Testis (tissue), 2 donors: ENCODE measurements at regions not wholly inside any gene's neighbourhood (a gene's known extent, or its start where the extent isn't known, plus 50 kb on each side); places are given as distances from the start of the nearest gene placed in this dataset.

Experiments used
- DNase-seq: peaks from one replicate; pipeline ENCODE4 v3.0.0-alpha.2; 2019
- H3K27ac ChIP-seq, 2 donors: fragments of 200-600 bp; sonication (generic); one replicate each; pipeline ENCODE4 v1.5.1; 2019
- H3K27me3 ChIP-seq: fragments of 200-600 bp; sonication (generic); one replicate; pipeline ENCODE4 v1.5.1; 2019
- H3K36me3 ChIP-seq: fragments of 200-600 bp; sonication (generic); one replicate; pipeline ENCODE4 v1.5.1; 2017; ENCODE audit warnings: low read depth; ENCODE audit errors: missing control alignments
- H3K4me1 ChIP-seq: fragments of 200-600 bp; sonication (generic); one replicate; pipeline ENCODE4 v1.5.1; 2019
- H3K4me3 ChIP-seq, 2 donors: fragments of 200-600 bp; sonication (generic); one replicate each; pipeline ENCODE4 v1.5.1; 2017 to 2019
- H3K9me3 ChIP-seq: fragments of 200-600 bp; sonication (generic); one replicate; pipeline ENCODE4 v1.5.1; 2017
- POLR2A ChIP-seq: fragments of 450-650 bp; IDR thresholded peaks from one replicate; pipeline ENCODE4 v1.6.1; 2017; ENCODE audit warnings: antibody characterized with exemption, mild to moderate bottlenecking, moderate library complexity
- WGBS, 2 donors: methylation state at CpG; one replicate each; pipeline ENCODE4 v1.1.5; 2018; 5-methylcytosine and 5-hydroxymethylcytosine counted together
- intact Hi-C: fragments of 100-400 bp; cut with DNase I; formaldehyde crosslinking; loops from one replicate; pipeline ENCODE4 v1.15.1; 2023; ENCODE audit warnings: low total_unique reads
- TF ChIP-seq, protein P1 (sequence below), 3 experiments: fragments of 450-650 bp in 2 of 3; fragments of 200-600 bp in 1 of 3; sonication (generic) in 1 of 3; IDR thresholded peaks; one replicate each; pipeline ENCODE4 v1.5.1; 2016 to 2019; ENCODE audit warnings: antibody characterized with exemption in 3 of 3, mild to moderate bottlenecking in 2 of 3, moderate library complexity in 1 of 3

DNA sequence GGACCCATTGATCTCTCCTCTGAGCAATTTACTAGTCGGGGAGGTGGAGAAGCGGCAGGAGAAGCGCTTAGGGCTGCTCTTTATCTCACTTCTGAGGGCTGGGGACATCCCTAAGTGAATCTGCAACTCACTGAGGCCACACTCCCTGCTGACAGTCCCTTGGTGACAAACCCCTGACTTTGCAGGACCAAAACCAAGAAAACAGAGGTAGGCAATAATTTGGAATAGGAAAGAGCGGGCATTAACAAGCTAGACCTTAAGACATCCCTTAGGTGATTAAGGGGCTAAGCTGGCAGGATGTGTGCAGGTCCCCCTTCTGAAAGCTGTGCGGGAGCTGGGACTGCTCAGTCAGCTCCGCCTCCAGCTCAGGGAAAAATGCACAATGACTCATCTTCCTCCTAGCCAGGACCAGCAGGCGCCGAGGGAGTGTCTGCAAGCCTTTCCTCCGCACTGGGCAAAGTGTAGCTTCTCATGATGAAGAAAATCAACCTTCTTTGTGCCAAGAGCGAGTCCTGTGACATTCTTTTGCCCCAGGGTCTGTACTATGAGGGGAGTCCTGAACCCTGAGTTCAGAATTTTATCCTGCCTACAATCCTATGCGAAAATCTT, 63.3 kb downstream of the BOD1L2 start:
- intact Hi-C loops, result no loop called here
- Histone ChIP-seq H3K27me3 (no peaks in the 10 kb centered on the region), H3K27ac (no peak overlapping the region), H3K36me3 (no peaks in the 10 kb centered on the region), H3K4me3 (no peak overlapping the region), H3K4me1 (no peaks in the 10 kb centered on the region), H3K9me3 (no peaks in the 10 kb centered on the region)
- WGBS, 2 donors, result 40 to 41% methylated on average over 11 of the region's 11 CpGs
- peak; percentile 41 for DNase-seq
- no peak for TF ChIP-seq POLR2A
- TF ChIP-seq, protein P1, sequence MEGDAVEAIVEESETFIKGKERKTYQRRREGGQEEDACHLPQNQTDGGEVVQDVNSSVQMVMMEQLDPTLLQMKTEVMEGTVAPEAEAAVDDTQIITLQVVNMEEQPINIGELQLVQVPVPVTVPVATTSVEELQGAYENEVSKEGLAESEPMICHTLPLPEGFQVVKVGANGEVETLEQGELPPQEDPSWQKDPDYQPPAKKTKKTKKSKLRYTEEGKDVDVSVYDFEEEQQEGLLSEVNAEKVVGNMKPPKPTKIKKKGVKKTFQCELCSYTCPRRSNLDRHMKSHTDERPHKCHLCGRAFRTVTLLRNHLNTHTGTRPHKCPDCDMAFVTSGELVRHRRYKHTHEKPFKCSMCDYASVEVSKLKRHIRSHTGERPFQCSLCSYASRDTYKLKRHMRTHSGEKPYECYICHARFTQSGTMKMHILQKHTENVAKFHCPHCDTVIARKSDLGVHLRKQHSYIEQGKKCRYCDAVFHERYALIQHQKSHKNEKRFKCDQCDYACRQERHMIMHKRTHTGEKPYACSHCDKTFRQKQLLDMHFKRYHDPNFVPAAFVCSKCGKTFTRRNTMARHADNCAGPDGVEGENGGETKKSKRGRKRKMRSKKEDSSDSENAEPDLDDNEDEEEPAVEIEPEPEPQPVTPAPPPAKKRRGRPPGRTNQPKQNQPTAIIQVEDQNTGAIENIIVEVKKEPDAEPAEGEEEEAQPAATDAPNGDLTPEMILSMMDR (IDR thresholded peaks at IDR 0.05), result no peak

DNA sequence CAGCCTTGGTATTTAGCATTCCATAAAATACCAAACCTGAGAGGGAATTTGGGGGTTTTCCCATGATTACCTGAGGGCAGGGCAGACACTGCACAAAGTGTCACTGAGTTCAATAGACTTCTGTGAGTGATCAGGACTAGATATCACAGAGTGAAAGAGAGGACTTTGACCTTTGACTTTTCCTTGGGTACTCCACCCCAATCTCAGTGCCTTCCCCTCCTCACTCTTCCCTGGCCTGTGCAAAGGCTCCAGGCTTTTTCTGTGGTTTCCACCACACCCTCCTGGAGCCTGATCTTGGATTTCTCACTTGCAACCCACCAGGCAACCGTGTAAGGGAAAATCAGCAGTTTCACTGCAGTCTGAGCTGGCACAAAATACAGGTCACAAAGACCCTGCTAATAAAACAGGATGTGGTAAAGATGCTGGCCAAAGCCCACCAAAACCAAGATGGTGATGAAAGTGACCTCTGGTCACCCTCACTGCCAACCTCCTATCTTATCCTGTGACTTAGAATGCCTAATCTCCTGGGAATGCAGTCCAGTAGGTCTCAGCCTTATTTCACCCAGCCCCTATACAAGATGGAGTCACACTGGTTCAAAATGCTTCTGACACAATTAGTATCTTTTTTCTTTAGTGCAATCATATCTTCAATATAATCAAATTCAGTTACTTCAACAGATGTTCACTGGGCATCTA, 64.0 kb downstream of the BOD1L2 start:
- no peaks in the 10 kb centered on the region for H3K9me3 ChIP-seq
- no peak overlapping the region for H3K4me3 ChIP-seq
- WGBS, 2 donors, result 80 to 93% methylated on average over 1 of the region's 1 CpG
- intact Hi-C loops, result no loop called here
- H3K4me1 ChIP-seq, result no peaks in the 10 kb centered on the region
- H3K27ac ChIP-seq, result no peak overlapping the region
- no peak for TF ChIP-seq POLR2A
- TF ChIP-seq, protein P1 (IDR thresholded peaks at IDR 0.05), result no peak
- no peak for DNase-seq
- H3K36me3 ChIP-seq, result no peaks in the 10 kb centered on the region
- no peaks in the 10 kb centered on the region for H3K27me3 ChIP-seq

DNA sequence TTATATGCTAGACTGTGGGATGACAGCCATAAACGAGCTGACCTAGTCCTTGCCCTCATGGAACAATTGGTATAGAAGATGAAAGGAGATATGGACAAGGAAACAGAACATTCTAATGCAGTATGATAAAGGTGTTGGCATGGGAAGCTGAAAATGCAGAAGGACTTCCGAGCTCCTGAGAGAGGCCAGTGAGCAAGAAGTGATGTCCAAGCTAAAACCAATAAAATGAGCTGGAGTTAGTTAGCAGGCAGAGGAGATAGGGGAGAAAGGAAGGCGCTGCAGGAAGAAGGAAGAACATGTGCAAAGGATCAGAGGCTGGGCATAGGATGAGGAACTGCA, 64.5 kb downstream of the BOD1L2 start:
- DNase-seq, result no peak
- Histone ChIP-seq H3K4me1 (no peaks in the 10 kb centered on the region), H3K27ac (no peak overlapping the region), H3K36me3 (no peaks in the 10 kb centered on the region), H3K4me3 (no peak overlapping the region), H3K27me3 (no peaks in the 10 kb centered on the region), H3K9me3 (no peaks in the 10 kb centered on the region)
- intact Hi-C loops, result no loop called here
- 59 to 62% methylated on average over 3 of the region's 3 CpGs for WGBS, 2 donors
- no peak for TF ChIP-seq POLR2A
- TF ChIP-seq, protein P1 (IDR thresholded peaks at IDR 0.05), result no peak

DNA sequence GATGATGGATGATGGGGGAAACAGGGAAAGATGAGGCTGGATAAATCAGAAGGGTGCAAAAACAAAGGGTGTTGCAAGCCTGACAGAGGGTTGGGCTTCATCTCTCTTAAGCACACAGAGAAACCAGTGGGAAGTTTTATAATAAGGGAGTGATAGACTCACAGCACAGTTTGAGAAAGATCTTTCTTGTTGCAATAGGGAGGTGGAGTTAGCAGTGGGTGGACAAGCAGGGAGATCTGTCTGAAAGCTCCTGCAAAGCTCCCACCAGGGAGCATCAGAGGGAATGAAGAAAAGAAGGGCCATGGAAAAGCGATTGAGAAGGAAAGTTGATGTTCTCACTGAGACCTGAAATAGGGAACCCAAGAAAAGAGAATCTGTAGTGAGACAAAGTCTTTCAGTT, 64.9 kb downstream of the BOD1L2 start:
- Histone ChIP-seq H3K9me3 (no peaks in the 10 kb centered on the region), H3K27ac (no peak overlapping the region), H3K4me3 (no peak overlapping the region), H3K36me3 (no peaks in the 10 kb centered on the region), H3K4me1 (no peaks in the 10 kb centered on the region), H3K27me3 (no peaks in the 10 kb centered on the region)
- intact Hi-C loops, result no loop called here
- no peak for DNase-seq
- 88 to 91% methylated on average over 1 of the region's 1 CpG for WGBS, 2 donors
- no peak for TF ChIP-seq POLR2A

DNA sequence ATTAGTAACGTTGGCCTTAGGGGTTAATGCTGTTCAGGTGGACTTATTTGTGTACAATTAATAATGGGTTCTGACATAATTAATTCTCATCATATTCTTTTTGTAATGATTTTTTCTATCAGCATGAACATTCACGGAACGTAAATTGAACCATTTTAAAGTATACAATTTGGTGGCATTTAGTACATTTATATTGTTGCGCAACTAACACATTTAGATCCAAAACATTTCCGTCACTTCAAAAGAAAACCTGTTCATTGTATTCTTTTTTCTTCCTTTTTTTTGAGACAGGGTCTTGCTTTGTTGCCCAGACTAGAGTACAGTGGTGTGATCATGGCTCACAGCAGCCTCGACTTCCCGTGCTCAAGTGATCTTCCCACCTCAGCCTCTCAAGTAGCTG, 65.8 kb downstream of the BOD1L2 start:
- TF ChIP-seq, protein P1 (IDR thresholded peaks at IDR 0.05), result no peak
- TF ChIP-seq POLR2A, result no peak
- WGBS, 2 donors, result 91 to 94% methylated on average over 7 of the region's 7 CpGs
- intact Hi-C loops, result no loop called here

More for the DNA sequence above, 65.8 kb downstream of the BOD1L2 start:
- Histone ChIP-seq H3K27me3 (no peaks in the 10 kb centered on the region), H3K4me1 (no peaks in the 10 kb centered on the region), H3K9me3 (no peaks in the 10 kb centered on the region), H3K36me3 (no peaks in the 10 kb centered on the region), H3K27ac (no peak overlapping the region), H3K4me3 (no peak overlapping the region)
- no peak for DNase-seq
